ENCODE measurements at regions not wholly inside any gene's neighbourhood (a gene's known extent, or its start where the extent isn't known, plus 50 kb on each side); places are given as distances from the start of the nearest gene placed in this dataset.

- Mint-ChIP-seq H3K9me3 (peaks cover 5% of the 10 kb centered on the region), H3K27me3 (ENCODE audit: insufficient read depth) (no peaks in the 10 kb centered on the region), H3K36me3 (ENCODE audit: low read depth) (no peaks in the 10 kb centered on the region), H3K4me1 (no peaks in the 10 kb centered on the region), H3K27ac (no peak overlapping the region), H3K4me3 (no peak overlapping the region)
- Histone ChIP-seq H3K4me3 (ENCODE audit: low read length) (no peak overlapping the region), H3K36me3 (ENCODE audit: control insufficient read depth, insufficient read depth, low read length) (no peaks in the 10 kb centered on the region), H3K9ac (ENCODE audit: extremely low read depth, low read length, poor library complexity, severe bottlenecking) (no peak overlapping the region), H3K27me3 (ENCODE audit: control insufficient read depth, insufficient read depth, low read length, poor library complexity, severe bottlenecking) (no peaks in the 10 kb centered on the region), H3K27ac (ENCODE audit: low read depth, low read length) (no peak overlapping the region), H3K4me1 (ENCODE audit: control insufficient read depth, insufficient read depth, low read length) (no peaks in the 10 kb centered on the region), H3K9me3 (ENCODE audit: control insufficient read depth, low read length) (no peaks in the 10 kb centered on the region)
- TF ChIP-seq, protein P1, sequence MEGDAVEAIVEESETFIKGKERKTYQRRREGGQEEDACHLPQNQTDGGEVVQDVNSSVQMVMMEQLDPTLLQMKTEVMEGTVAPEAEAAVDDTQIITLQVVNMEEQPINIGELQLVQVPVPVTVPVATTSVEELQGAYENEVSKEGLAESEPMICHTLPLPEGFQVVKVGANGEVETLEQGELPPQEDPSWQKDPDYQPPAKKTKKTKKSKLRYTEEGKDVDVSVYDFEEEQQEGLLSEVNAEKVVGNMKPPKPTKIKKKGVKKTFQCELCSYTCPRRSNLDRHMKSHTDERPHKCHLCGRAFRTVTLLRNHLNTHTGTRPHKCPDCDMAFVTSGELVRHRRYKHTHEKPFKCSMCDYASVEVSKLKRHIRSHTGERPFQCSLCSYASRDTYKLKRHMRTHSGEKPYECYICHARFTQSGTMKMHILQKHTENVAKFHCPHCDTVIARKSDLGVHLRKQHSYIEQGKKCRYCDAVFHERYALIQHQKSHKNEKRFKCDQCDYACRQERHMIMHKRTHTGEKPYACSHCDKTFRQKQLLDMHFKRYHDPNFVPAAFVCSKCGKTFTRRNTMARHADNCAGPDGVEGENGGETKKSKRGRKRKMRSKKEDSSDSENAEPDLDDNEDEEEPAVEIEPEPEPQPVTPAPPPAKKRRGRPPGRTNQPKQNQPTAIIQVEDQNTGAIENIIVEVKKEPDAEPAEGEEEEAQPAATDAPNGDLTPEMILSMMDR (conservative IDR thresholded peaks at IDR 0.05) = no peak
- no peak for DNase-seq
- 90 to 100% methylated on average over 2 to 3 of the region's 3 CpGs for WGBS, 2 experiments (ENCODE audit: insufficient coverage in 1 of 2, insufficient read length in 1 of 2)
Measured at GRCh38 chr5:52728224-52728623, 59.5 kb upstream of the ITGA1 start.

DNA sequence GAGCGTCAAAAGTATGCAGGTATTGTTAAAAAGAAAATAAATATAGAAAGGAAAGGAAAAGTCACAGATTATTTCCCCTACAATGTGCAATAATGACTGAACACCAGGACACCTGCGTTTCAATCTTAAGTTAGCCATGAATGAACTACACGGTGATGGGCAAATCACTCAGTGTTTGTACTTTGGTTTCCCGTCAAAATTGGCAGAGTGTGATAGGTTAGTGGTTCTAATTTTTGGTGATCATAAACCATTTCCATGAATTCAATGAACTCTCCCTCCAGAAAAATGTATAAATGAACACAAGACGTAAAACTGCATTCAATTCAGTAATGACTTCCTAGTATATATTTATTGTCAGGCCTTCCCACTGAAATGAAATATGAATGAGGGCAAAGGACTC lies 59.0 kb upstream of the ITGA1 start:
- Histone ChIP-seq H3K9me3 (ENCODE audit: control insufficient read depth, low read length) (no peaks in the 10 kb centered on the region), H3K27ac (ENCODE audit: low read depth, low read length) (no peak overlapping the region), H3K4me1 (ENCODE audit: control insufficient read depth, insufficient read depth, low read length) (no peaks in the 10 kb centered on the region), H3K27me3 (ENCODE audit: control insufficient read depth, insufficient read depth, low read length, poor library complexity, severe bottlenecking) (no peaks in the 10 kb centered on the region), H3K36me3 (ENCODE audit: control insufficient read depth, insufficient read depth, low read length) (no peaks in the 10 kb centered on the region), H3K9ac (ENCODE audit: extremely low read depth, low read length, poor library complexity, severe bottlenecking) (no peak overlapping the region), H3K4me3 (ENCODE audit: low read length) (no peak overlapping the region)
- WGBS, 2 experiments (ENCODE audit: insufficient coverage in 1 of 2, insufficient read length in 1 of 2) = 85% methylated on average over 5 of the region's 5 CpGs; no CpG with 5 or more reads in 1 of the 2 experiments
- Mint-ChIP-seq H3K27me3 (ENCODE audit: insufficient read depth) (no peaks in the 10 kb centered on the region), H3K9me3 (peaks cover 5% of the 10 kb centered on the region), H3K27ac (no peak overlapping the region), H3K4me1 (no peaks in the 10 kb centered on the region), H3K36me3 (ENCODE audit: low read depth) (no peaks in the 10 kb centered on the region), H3K4me3 (no peak overlapping the region)
- TF ChIP-seq, protein P1 (conservative IDR thresholded peaks at IDR 0.05) = no peak
- DNase-seq = no peak

- Histone ChIP-seq H3K36me3 (ENCODE audit: control insufficient read depth, insufficient read depth, low read length) (no peaks in the 10 kb centered on the region), H3K4me3 (ENCODE audit: low read length) (no peak overlapping the region), H3K4me1 (ENCODE audit: control insufficient read depth, insufficient read depth, low read length) (no peaks in the 10 kb centered on the region), H3K27me3 (ENCODE audit: control insufficient read depth, insufficient read depth, low read length, poor library complexity, severe bottlenecking) (no peaks in the 10 kb centered on the region), H3K27ac (ENCODE audit: low read depth, low read length) (no peak overlapping the region), H3K9me3 (ENCODE audit: control insufficient read depth, low read length) (no peaks in the 10 kb centered on the region), H3K9ac (ENCODE audit: extremely low read depth, low read length, poor library complexity, severe bottlenecking) (no peak overlapping the region)
- H3K4me1 Mint-ChIP-seq = no peaks in the 10 kb centered on the region
- H3K27me3 Mint-ChIP-seq (ENCODE audit: insufficient read depth) = no peaks in the 10 kb centered on the region
- no peak overlapping the region for H3K27ac Mint-ChIP-seq
- TF ChIP-seq, protein P1 (conservative IDR thresholded peaks at IDR 0.05) = no peak
- WGBS, 2 experiments (ENCODE audit: insufficient coverage in 1 of 2, insufficient read length in 1 of 2) = 78% methylated on average over 1 of the region's 1 CpG; no CpG with 5 or more reads in 1 of the 2 experiments
- H3K4me3 Mint-ChIP-seq = no peak overlapping the region
- H3K36me3 Mint-ChIP-seq (ENCODE audit: low read depth) = no peaks in the 10 kb centered on the region
- no peak for DNase-seq
- peaks cover 5% of the 10 kb centered on the region for H3K9me3 Mint-ChIP-seq
Measured at GRCh38 chr5:52731274-52732027, 56.3 kb upstream of the ITGA1 start.
